T-cell (primary cell): ENCODE measurements at regions not wholly inside any gene's neighbourhood (a gene's known extent, or its start where the extent isn't known, plus 50 kb on each side); places are given as distances from the start of the nearest gene placed in this dataset.

ENCODE experiments used
- ATAC-seq, 4 experiments: fragments of 200-7000 bp in 3 of 4; fragments of 150-1000 bp in 1 of 4; cut with Tn5 transposase; replicated peaks in 1 of 4; 1 replicate in 3 of 4; 2 replicates in 1 of 4; pipeline ENCODE4 v1.10.0; 2021; ENCODE audit warnings: moderate library complexity in 3 of 4, mild to moderate bottlenecking in 2 of 4, moderate number of reproducible peaks in 1 of 4
- CTCF ChIA-PET, 2 donors: fragments of 300-600 bp; sonication (Branson Sonifier 250); formaldehyde crosslinking; loops; one replicate each; lab custom pipeline; 2022; ENCODE audit warnings: antibody characterized with exemption in 2 of 2; lab: Charles Lee
- POLR2A ChIA-PET, 2 donors: fragments of 300-600 bp; sonication (Branson Sonifier 250); formaldehyde crosslinking; loops; one replicate each; lab custom pipeline; 2022; ENCODE audit warnings: antibody characterized with exemption in 2 of 2; lab: Charles Lee
- DNase-seq, 35 experiments: peaks; one replicate each; pipeline versions ENCODE4 v3.0.0 to v3.0.0-alpha.2; 2013 to 2023
- H3K27ac ChIP-seq: one replicate; pipeline ENCODE4 v1.5.1; 2013; ENCODE audit warnings: low read length
- H3K27me3 ChIP-seq, 2 experiments: replicated peaks in 1 of 2; 1 replicate in 1 of 2; 2 replicates in 1 of 2; pipeline versions ENCODE4 v1.6.1 to v1.7.0; 2013; ENCODE audit warnings: low read length in 1 of 2, mixed read lengths in 1 of 2; ENCODE audit not compliant: control insufficient read depth in 2 of 2, insufficient read depth in 2 of 2; ENCODE audit errors: extremely low read depth in 1 of 2
- H3K36me3 ChIP-seq, 2 donors: 1 replicate in 1 of 2; 2 replicates in 1 of 2; pipeline versions ENCODE4 v1.6.1 to v1.7.0; 2013; ENCODE audit warnings: low read length in 1 of 2; ENCODE audit not compliant: control insufficient read depth in 2 of 2, insufficient read depth in 1 of 2; ENCODE audit errors: extremely low read depth in 1 of 2
- H3K4me1 ChIP-seq, 2 experiments: 1 replicate in 1 of 2; 2 replicates in 1 of 2; pipeline versions ENCODE4 v1.6.1 to v1.7.0; 2013; ENCODE audit warnings: low read length in 2 of 2, mixed read lengths in 1 of 2; ENCODE audit not compliant: insufficient read depth in 2 of 2, control insufficient read depth in 1 of 2; ENCODE audit errors: extremely low read depth in 1 of 2
- H3K4me3 ChIP-seq, 2 donors: 1 replicate in 1 of 2; 2 replicates in 1 of 2; pipeline versions ENCODE4 v1.5.1 to v1.7.0; 2013; ENCODE audit warnings: mild to moderate bottlenecking in 2 of 2, low read length in 1 of 2, moderate library complexity in 1 of 2; ENCODE audit not compliant: control insufficient read depth in 1 of 2; ENCODE audit errors: extremely low read depth in 1 of 2
- H3K9me3 ChIP-seq: 2 replicates; pipeline ENCODE4 v1.7.0; 2013
- H3K27ac Mint-ChIP-seq, 2 donors: one replicate each; pipeline ENCODE4 v1.8.0; 2020 to 2021; ENCODE audit warnings: mild to moderate bottlenecking in 2 of 2, mixed read lengths in 2 of 2
- H3K27me3 Mint-ChIP-seq, 2 donors: one replicate each; pipeline ENCODE4 v1.8.0; 2021 to 2022; ENCODE audit warnings: mixed read lengths in 2 of 2
- H3K36me3 Mint-ChIP-seq: one replicate; pipeline ENCODE4 v1.8.0; 2021; ENCODE audit warnings: mixed read lengths
- H3K4me1 Mint-ChIP-seq, 3 donors: one replicate each; pipeline ENCODE4 v1.8.0; 2020 to 2022; ENCODE audit warnings: mixed read lengths in 3 of 3, mild to moderate bottlenecking in 1 of 3
- H3K4me3 Mint-ChIP-seq, 3 donors: one replicate each; pipeline ENCODE4 v1.8.0; 2020 to 2022; ENCODE audit warnings: mild to moderate bottlenecking in 3 of 3, mixed read lengths in 3 of 3, moderate library complexity in 3 of 3
- H3K9me3 Mint-ChIP-seq, 3 donors: one replicate each; pipeline ENCODE4 v1.8.0; 2020 to 2022; ENCODE audit warnings: mixed read lengths in 3 of 3
- WGBS: methylation state at CpG from one replicate; pipeline ENCODE4 v1.1.5; 2013; ENCODE audit warnings: missing lambda C conversion rate; ENCODE audit not compliant: insufficient coverage; 5-methylcytosine and 5-hydroxymethylcytosine counted together

DNA sequence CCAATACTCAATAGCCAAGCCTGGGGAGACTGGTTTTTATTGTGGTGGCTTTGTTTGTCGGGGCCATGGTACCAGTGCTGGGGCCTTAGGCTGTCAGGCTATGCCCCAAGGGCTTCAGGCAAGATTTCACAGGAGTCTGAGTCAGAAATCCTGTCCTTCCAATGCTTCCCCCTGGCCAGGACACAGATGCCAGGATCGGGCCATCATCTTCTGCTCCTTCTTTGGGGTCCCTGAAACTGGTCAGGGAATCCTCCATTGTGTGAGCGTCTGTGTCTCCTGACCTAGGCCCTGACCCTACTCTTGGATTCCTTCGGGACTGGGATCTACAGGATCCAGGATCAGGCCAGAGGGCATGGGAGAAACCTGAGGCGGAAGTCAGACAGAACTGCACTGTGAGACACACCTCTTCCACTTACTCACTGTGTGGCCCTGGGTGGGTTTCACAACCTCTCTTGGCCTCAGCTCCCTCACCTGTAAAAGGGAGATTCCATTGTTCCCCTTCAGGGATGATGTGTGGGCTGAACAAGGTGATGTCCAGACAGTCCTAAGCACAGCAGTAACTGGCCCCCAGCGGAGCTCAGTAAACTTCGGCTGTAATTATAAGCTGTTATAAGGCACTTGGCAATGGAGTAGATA, 292.7 kb downstream of the UACA start:
- ATAC-seq (no peak), DNase-seq (no peak)
- ChIA-PET POLR2A (interaction anchor here in 1 of 2 donors (0.6 kb wide), 1 partner anchor 1019 kb away, joined by 3 read pairs; no protein-coding TSS in a partner anchor), CTCF (interaction anchor here in 1 of 2 donors (0.5 kb wide), 1 partner anchor 763 kb away, joined by 3 read pairs; no protein-coding TSS in a partner anchor)
- H3K4me3 Mint-ChIP-seq: no peak overlapping the region
- peaks cover 0 to 14% of the 10 kb centered on the region in 2 donors for H3K27me3 Mint-ChIP-seq
- peaks cover 19 to 25% (median 20%) of the 10 kb centered on the region in 3 donors for H3K4me1 Mint-ChIP-seq
- Histone ChIP-seq H3K36me3 (no peaks in the 10 kb centered on the region), H3K27ac (no peak overlapping the region), H3K9me3 (no peaks in the 10 kb centered on the region), H3K4me1 (peaks cover 13 to 25% of the 10 kb centered on the region in 2 experiments), H3K27me3 (peaks cover 0 to 40% of the 10 kb centered on the region in 2 experiments), H3K4me3 (no peak overlapping the region)
- no peaks in the 10 kb centered on the region for H3K9me3 Mint-ChIP-seq
- H3K27ac Mint-ChIP-seq: no peak overlapping the region
- no peaks in the 10 kb centered on the region for H3K36me3 Mint-ChIP-seq
- WGBS: 74% methylated on average over 4 of the region's 7 CpGs

DNA sequence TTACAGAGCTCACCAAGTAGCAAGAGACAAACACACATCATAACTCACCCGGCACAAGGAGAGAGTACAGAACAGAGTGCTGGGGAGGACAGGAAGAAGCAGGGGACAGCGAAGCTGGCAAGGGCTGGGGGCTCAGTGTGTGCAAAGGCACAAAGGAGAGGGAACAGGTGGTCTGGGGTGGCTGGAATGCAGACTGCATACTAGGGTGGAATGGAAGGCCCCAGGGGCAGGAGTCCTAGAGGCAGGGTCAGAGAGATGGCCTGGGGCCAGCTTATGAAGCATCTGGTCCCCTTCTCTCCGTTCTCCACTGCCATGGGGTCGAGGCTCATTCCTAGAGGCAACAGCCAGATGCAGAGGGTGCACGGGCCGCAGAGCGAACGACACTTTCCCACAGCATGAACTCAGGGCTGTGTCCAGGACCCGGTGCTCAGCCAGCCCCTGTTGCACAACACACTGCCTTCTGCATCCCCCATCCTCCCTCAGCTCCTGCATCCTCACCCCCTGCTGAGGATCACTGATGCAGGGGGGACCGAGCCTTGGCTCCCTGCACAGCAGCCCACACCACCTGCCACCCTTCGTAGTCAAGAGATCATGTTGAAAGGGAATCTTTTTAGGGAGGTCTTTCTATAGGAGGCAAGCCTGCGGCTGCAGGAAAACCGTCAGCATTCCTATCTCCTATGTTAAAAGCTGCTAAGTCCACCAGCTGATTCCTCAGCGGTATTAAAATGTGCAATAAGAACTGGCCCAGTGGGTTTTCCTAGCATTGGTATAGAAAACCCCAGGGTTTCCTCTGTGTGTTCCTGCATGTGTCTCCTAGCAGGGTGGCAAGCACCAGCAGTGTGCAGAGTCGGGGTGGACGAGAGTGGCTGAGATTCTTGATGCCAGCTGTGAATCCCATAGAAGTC, 293.5 kb downstream of the UACA start:
- Histone ChIP-seq H3K4me3 (no peak overlapping the region), H3K27me3 (peaks cover 0 to 40% of the 10 kb centered on the region in 2 experiments), H3K4me1 (peaks cover 8 to 18% of the 10 kb centered on the region in 2 experiments), H3K9me3 (no peaks in the 10 kb centered on the region), H3K27ac (no peak overlapping the region), H3K36me3 (no peaks in the 10 kb centered on the region)
- peaks cover 0 to 14% of the 10 kb centered on the region in 2 donors for H3K27me3 Mint-ChIP-seq
- ATAC-seq: no peak
- peaks cover 11 to 17% (median 12%) of the 10 kb centered on the region in 3 donors for H3K4me1 Mint-ChIP-seq
- H3K36me3 Mint-ChIP-seq: no peaks in the 10 kb centered on the region
- H3K27ac Mint-ChIP-seq: no peak overlapping the region
- POLR2A ChIA-PET: no interaction called here
- CTCF ChIA-PET: interaction anchor here in 1 of 2 donors (0.6 kb wide), 1 partner anchor 88 kb away, joined by 3 read pairs; no protein-coding TSS in a partner anchor
- 92% methylated on average over 9 of the region's 16 CpGs for WGBS
- DNase-seq: no peak
- no peak overlapping the region for H3K4me3 Mint-ChIP-seq
- H3K9me3 Mint-ChIP-seq: no peaks in the 10 kb centered on the region

DNA sequence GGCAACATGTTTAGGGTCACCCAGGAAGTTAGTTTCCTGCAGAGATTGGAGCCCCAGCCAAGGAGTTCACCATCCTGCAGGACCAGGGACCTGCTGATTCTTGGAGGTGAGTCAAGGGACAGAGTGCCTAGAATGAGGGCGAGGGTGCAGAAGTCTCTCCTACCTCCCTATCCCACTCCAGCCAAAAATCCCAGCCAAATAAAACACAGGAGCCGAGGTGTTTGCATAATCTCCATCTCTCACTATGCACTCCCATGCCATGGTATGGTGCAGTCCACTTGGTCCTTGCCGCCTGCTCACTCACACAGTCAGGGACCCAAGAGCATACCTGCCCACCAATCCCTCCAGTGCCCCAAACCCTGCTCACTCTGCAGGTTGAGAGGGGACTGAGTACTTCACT, 294.2 kb downstream of the UACA start:
- Mint-ChIP-seq H3K4me3 (no peak overlapping the region), H3K27ac (no peak overlapping the region), H3K4me1 (peaks cover 6 to 12% (median 8%) of the 10 kb centered on the region in 3 donors), H3K9me3 (no peaks in the 10 kb centered on the region), H3K27me3 (peaks cover 0 to 11% of the 10 kb centered on the region in 2 donors), H3K36me3 (no peaks in the 10 kb centered on the region)
- H3K36me3 ChIP-seq: no peaks in the 10 kb centered on the region
- peaks cover 2 to 11% of the 10 kb centered on the region in 2 experiments for H3K4me1 ChIP-seq
- H3K4me3 ChIP-seq: no peak overlapping the region
- ATAC-seq (no peak), DNase-seq (no peak)
- CTCF ChIA-PET: interaction anchor here in 1 of 2 donors (0.6 kb wide), 1 partner anchor 87 kb away, joined by 3 read pairs; no protein-coding TSS in a partner anchor
- 73% methylated on average over 2 of the region's 3 CpGs for WGBS
- H3K27me3 ChIP-seq: peaks cover 0 to 35% of the 10 kb centered on the region in 2 experiments
- H3K27ac ChIP-seq: no peak overlapping the region
- no peaks in the 10 kb centered on the region for H3K9me3 ChIP-seq
- POLR2A ChIA-PET: no interaction called here

DNA sequence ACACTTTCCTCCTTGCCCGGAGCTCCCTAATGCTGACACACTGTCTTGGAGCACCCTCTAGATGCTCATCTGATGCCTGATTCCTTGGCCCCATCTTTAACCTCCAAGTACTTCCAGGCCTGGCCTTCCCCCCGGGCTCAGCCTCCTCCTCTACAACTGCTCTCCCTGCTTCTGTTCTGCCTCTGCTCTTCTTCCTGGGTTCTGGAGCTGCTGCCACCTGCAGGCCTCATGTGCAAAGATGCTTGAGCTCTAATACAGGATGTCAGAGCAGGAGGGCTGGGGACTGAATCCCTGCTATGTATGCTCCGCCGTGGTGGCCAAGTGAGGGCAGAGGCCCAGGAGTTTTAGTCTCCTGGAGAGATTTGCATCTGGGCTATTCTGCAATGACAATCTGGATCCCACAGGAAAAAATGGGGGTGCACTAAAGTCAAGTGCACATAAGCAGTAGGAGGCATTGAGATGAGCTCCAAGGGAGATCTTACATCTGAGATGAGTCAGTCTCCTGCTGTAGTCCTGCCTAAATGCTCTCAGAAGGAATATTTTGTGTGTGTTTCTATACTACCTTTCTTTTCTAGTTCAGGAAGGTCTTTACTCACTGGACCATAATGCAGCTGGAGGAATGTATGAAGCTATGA, 296.3 kb downstream of the UACA start:
- Mint-ChIP-seq H3K36me3 (no peaks in the 10 kb centered on the region), H3K27ac (no peak overlapping the region), H3K9me3 (no peaks in the 10 kb centered on the region), H3K4me1 (peaks cover 4 to 8% (median 7%) of the 10 kb centered on the region in 3 donors), H3K27me3 (peaks cover 0 to 13% of the 10 kb centered on the region in 2 donors), H3K4me3 (no peak overlapping the region)
- H3K36me3 ChIP-seq: no peaks in the 10 kb centered on the region
- DNase-seq (peak in 27 of 35 experiments; percentile 18 to 69 (median 43)), ATAC-seq (peak; percentile 79 to 90 (median 88))
- H3K4me3 ChIP-seq: no peak overlapping the region
- ChIA-PET CTCF (interaction anchor here (0.6 to 1.7 kb wide), 21 partner anchors 9 to 991 kb away, joined by 3 to 8 read pairs (median 4); no protein-coding TSS in a partner anchor), POLR2A (interaction anchor here (0.5 to 0.6 kb wide), 3 partner anchors 68 to 1360 kb away, joined by 3 to 8 read pairs (median 3); no protein-coding TSS in a partner anchor)
- WGBS: 29% methylated on average over 4 of the region's 4 CpGs
- peaks cover 0 to 6% of the 10 kb centered on the region in 2 experiments for H3K4me1 ChIP-seq
- no peak overlapping the region for H3K27ac ChIP-seq
- peaks cover 0 to 34% of the 10 kb centered on the region in 2 experiments for H3K27me3 ChIP-seq
- H3K9me3 ChIP-seq: no peaks in the 10 kb centered on the region

DNA sequence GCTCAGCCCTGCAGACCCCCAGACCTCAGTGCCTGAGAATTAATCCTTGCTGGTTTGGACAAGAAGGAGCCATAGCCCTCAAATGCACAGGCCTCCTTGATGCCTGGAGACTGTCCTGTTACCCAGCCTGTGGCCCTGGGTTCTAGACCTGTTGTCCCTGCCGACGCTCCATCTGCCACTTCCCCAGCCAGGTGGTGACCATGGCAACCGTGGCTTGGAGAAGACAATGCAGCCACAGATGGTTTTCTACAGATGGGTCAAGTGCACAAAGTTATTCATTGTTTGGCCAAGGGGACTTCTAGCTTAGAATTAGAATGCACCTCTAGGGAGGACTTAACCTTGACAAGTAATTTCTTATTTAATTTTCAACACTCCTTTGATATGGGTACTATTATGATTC, 297.1 kb downstream of the UACA start:
- H3K4me3 Mint-ChIP-seq: no peak overlapping the region
- POLR2A ChIA-PET: interaction anchor here in 1 of 2 donors (0.5 kb wide), 1 partner anchor 1359 kb away, joined by 8 read pairs; no protein-coding TSS in a partner anchor
- CTCF ChIA-PET: interaction anchor here (0.6 to 1.7 kb wide), 17 partner anchors 9 to 988 kb away, joined by 3 to 6 read pairs (median 4); no protein-coding TSS in a partner anchor
- Histone ChIP-seq H3K36me3 (no peaks in the 10 kb centered on the region), H3K27me3 (peaks cover 0 to 41% of the 10 kb centered on the region in 2 experiments), H3K9me3 (no peaks in the 10 kb centered on the region), H3K4me1 (peaks cover 0 to 6% of the 10 kb centered on the region in 2 experiments), H3K4me3 (no peak overlapping the region), H3K27ac (no peak overlapping the region)
- peaks cover 4 to 8% (median 7%) of the 10 kb centered on the region in 3 donors for H3K4me1 Mint-ChIP-seq
- ATAC-seq (no peak), DNase-seq (no peak)
- H3K9me3 Mint-ChIP-seq: no peaks in the 10 kb centered on the region
- WGBS: 48% methylated on average over 2 of the region's 3 CpGs
- no peaks in the 10 kb centered on the region for H3K36me3 Mint-ChIP-seq
- no peak overlapping the region for H3K27ac Mint-ChIP-seq
- H3K27me3 Mint-ChIP-seq: peaks cover 0 to 19% of the 10 kb centered on the region in 2 donors
